ENCODE measurements at regions not wholly inside any gene's neighbourhood (a gene's known extent, or its start where the extent isn't known, plus 50 kb on each side); places are given as distances from the start of the nearest gene placed in this dataset.

DNA sequence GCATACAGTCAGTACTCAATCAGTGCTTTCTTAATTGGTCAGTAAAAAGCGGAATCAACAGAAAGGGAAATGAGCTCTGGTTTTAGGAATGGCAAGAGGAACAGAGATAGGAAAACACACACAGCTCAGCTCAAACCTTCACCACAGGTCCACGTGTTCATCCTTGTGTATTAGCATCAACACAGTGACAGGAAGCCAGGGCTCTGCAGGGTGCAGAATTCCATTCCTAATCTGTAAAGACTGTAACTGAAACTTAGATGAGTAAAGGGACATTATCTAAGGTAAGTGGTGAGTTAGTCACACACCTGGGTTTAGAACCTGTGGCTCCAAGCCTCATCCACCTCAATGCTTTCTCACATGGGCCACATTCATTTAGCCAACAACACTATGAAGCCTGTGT, 1242.2 kb upstream of the TMEM132C start (continued):
- TF ChIP-seq, protein P1, sequence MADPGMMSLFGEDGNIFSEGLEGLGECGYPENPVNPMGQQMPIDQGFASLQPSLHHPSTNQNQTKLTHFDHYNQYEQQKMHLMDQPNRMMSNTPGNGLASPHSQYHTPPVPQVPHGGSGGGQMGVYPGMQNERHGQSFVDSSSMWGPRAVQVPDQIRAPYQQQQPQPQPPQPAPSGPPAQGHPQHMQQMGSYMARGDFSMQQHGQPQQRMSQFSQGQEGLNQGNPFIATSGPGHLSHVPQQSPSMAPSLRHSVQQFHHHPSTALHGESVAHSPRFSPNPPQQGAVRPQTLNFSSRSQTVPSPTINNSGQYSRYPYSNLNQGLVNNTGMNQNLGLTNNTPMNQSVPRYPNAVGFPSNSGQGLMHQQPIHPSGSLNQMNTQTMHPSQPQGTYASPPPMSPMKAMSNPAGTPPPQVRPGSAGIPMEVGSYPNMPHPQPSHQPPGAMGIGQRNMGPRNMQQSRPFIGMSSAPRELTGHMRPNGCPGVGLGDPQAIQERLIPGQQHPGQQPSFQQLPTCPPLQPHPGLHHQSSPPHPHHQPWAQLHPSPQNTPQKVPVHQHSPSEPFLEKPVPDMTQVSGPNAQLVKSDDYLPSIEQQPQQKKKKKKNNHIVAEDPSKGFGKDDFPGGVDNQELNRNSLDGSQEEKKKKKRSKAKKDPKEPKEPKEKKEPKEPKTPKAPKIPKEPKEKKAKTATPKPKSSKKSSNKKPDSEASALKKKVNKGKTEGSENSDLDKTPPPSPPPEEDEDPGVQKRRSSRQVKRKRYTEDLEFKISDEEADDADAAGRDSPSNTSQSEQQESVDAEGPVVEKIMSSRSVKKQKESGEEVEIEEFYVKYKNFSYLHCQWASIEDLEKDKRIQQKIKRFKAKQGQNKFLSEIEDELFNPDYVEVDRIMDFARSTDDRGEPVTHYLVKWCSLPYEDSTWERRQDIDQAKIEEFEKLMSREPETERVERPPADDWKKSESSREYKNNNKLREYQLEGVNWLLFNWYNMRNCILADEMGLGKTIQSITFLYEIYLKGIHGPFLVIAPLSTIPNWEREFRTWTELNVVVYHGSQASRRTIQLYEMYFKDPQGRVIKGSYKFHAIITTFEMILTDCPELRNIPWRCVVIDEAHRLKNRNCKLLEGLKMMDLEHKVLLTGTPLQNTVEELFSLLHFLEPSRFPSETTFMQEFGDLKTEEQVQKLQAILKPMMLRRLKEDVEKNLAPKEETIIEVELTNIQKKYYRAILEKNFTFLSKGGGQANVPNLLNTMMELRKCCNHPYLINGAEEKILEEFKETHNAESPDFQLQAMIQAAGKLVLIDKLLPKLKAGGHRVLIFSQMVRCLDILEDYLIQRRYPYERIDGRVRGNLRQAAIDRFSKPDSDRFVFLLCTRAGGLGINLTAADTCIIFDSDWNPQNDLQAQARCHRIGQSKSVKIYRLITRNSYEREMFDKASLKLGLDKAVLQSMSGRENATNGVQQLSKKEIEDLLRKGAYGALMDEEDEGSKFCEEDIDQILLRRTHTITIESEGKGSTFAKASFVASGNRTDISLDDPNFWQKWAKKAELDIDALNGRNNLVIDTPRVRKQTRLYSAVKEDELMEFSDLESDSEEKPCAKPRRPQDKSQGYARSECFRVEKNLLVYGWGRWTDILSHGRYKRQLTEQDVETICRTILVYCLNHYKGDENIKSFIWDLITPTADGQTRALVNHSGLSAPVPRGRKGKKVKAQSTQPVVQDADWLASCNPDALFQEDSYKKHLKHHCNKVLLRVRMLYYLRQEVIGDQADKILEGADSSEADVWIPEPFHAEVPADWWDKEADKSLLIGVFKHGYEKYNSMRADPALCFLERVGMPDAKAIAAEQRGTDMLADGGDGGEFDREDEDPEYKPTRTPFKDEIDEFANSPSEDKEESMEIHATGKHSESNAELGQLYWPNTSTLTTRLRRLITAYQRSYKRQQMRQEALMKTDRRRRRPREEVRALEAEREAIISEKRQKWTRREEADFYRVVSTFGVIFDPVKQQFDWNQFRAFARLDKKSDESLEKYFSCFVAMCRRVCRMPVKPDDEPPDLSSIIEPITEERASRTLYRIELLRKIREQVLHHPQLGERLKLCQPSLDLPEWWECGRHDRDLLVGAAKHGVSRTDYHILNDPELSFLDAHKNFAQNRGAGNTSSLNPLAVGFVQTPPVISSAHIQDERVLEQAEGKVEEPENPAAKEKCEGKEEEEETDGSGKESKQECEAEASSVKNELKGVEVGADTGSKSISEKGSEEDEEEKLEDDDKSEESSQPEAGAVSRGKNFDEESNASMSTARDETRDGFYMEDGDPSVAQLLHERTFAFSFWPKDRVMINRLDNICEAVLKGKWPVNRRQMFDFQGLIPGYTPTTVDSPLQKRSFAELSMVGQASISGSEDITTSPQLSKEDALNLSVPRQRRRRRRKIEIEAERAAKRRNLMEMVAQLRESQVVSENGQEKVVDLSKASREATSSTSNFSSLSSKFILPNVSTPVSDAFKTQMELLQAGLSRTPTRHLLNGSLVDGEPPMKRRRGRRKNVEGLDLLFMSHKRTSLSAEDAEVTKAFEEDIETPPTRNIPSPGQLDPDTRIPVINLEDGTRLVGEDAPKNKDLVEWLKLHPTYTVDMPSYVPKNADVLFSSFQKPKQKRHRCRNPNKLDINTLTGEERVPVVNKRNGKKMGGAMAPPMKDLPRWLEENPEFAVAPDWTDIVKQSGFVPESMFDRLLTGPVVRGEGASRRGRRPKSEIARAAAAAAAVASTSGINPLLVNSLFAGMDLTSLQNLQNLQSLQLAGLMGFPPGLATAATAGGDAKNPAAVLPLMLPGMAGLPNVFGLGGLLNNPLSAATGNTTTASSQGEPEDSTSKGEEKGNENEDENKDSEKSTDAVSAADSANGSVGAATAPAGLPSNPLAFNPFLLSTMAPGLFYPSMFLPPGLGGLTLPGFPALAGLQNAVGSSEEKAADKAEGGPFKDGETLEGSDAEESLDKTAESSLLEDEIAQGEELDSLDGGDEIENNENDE (IDR thresholded peaks at IDR 0.05; ENCODE audit: insufficient replicate concordance, low read length), result no peak
- TF ChIP-seq HDAC6 (IDR thresholded peaks at IDR 0.05; ENCODE audit: low read depth, low read length) (no peak), MAFK (IDR thresholded peaks at IDR 0.05; ENCODE audit: low read depth, low read length) (no peak)
